ENCODE measurements at regions not wholly inside any gene's neighbourhood (a gene's known extent, or its start where the extent isn't known, plus 50 kb on each side); places are given as distances from the start of the nearest gene placed in this dataset.

- no peak for TF ChIP-seq CTCF (IDR thresholded peaks at IDR 0.05; ENCODE audit: low read length)
- no peak for TF ChIP-seq EZH2 (IDR thresholded peaks at IDR 0.05; ENCODE audit: borderline replicate concordance, low read length)
Measured at GRCh38 chr1:214126697-214127146, 138.9 kb downstream of the PROX1 start.

All from OCI-LY1 (cell line).